Mucosa of descending colon (tissue), 3 donors: ENCODE measurements at regions not wholly inside any gene's neighbourhood (a gene's known extent, or its start where the extent isn't known, plus 50 kb on each side); places are given as distances from the start of the nearest gene placed in this dataset.

Source experiments
- ATAC-seq: fragments of 200-7000 bp; cut with Tn5 transposase; one replicate; pipeline ENCODE4 v1.9.1; 2020; ENCODE audit warnings: mild to moderate bottlenecking, moderate library complexity
- DNase-seq, 3 donors: peaks; one replicate each; pipeline ENCODE4 v3.0.0-alpha.2; 2020
- H3K36me3 ChIP-seq: fragments of 200-600 bp; one replicate; pipeline ENCODE4 v1.8.0; 2021; ENCODE audit warnings: low read depth, mild to moderate bottlenecking
- H3K4me1 ChIP-seq: fragments of 200-600 bp; one replicate; pipeline ENCODE4 v1.8.0; 2021; ENCODE audit warnings: low read depth, mild to moderate bottlenecking
- H3K4me3 ChIP-seq: fragments of 200-600 bp; one replicate; pipeline ENCODE4 v1.8.0; 2021; ENCODE audit warnings: mild to moderate bottlenecking
- H3K9me3 ChIP-seq: fragments of 200-600 bp; one replicate; pipeline ENCODE4 v1.8.0; 2021; ENCODE audit warnings: mild to moderate bottlenecking
- CTCF ChIP-seq: fragments of 200-600 bp; IDR thresholded peaks from one replicate; pipeline ENCODE4 v1.8.0; 2022; ENCODE audit warnings: antibody characterized with exemption, mild to moderate bottlenecking
- intact Hi-C, 2 donors: fragments of 100-400 bp; cut with DNase I in 1 of 2; cut with micrococcal nuclease in 1 of 2; formaldehyde crosslinking; loops; one replicate each; pipeline versions ENCODE4 v1.11.0 to v1.11.1; 2022; cut with DNase I, micrococcal nuclease
- donor health status: DM: no; HTN: no; CAD: no; lungs with moderate emphysema.
- donor health status: DM: no; HTN: no; CAD: no.
- donor health status: DM: no; HTN: yes; CAD: no.

GRCh38 chr5:164370841-164371240 is 865.4 kb downstream of the MAT2B start:
- Histone ChIP-seq H3K4me1 (no peaks in the 10 kb centered on the region), H3K36me3 (no peaks in the 10 kb centered on the region), H3K9me3 (no peaks in the 10 kb centered on the region), H3K4me3 (no peak overlapping the region)
- ATAC-seq (no peak), DNase-seq (no peak)
- intact Hi-C loops = no loop called here
- no peak for TF ChIP-seq CTCF

- Histone ChIP-seq H3K9me3 (no peaks in the 10 kb centered on the region), H3K36me3 (no peaks in the 10 kb centered on the region), H3K4me1 (no peaks in the 10 kb centered on the region), H3K4me3 (no peak overlapping the region)
- no peak for DNase-seq
- ATAC-seq = no peak
- intact Hi-C loops = no loop called here
- no peak for TF ChIP-seq CTCF
Observed at GRCh38 chr5:164372892-164373291, 867.5 kb downstream of the MAT2B start.

- Histone ChIP-seq H3K36me3 (no peaks in the 10 kb centered on the region), H3K4me1 (no peaks in the 10 kb centered on the region), H3K9me3 (no peaks in the 10 kb centered on the region), H3K4me3 (no peak overlapping the region)
- no peak for TF ChIP-seq CTCF
- no peak for ATAC-seq
- intact Hi-C loops = no loop called here
- DNase-seq = no peak
Observed at GRCh38 chr5:164373876-164374275, 868.5 kb downstream of the MAT2B start.

- intact Hi-C loops = no loop called here
- ATAC-seq = no peak
Observed at GRCh38 chr5:164375051-164375450, 869.6 kb downstream of the MAT2B start.

GRCh38 chr5:164376843-164377242 is 871.4 kb downstream of the MAT2B start:
- intact Hi-C loops = no loop called here
- ATAC-seq (no peak), DNase-seq (no peak)
- Histone ChIP-seq H3K4me3 (no peak overlapping the region), H3K36me3 (no peaks in the 10 kb centered on the region), H3K9me3 (no peaks in the 10 kb centered on the region), H3K4me1 (no peaks in the 10 kb centered on the region)
- no peak for TF ChIP-seq CTCF

More at GRCh38 chr5:164375051-164375450, 869.6 kb downstream of the MAT2B start:
- H3K9me3 ChIP-seq = no peaks in the 10 kb centered on the region
- no peaks in the 10 kb centered on the region for H3K4me1 ChIP-seq
- H3K4me3 ChIP-seq = no peak overlapping the region
- no peak for TF ChIP-seq CTCF
- DNase-seq = no peak
- no peaks in the 10 kb centered on the region for H3K36me3 ChIP-seq

- Histone ChIP-seq H3K4me3 (no peak overlapping the region), H3K4me1 (no peaks in the 10 kb centered on the region), H3K9me3 (peaks cover 7% of the 10 kb centered on the region), H3K36me3 (no peaks in the 10 kb centered on the region)
- intact Hi-C loops = no loop called here
- DNase-seq (no peak), ATAC-seq (no peak)
- TF ChIP-seq CTCF = no peak
Observed at GRCh38 chr5:164377746-164378145, 872.3 kb downstream of the MAT2B start.
